GM06990 (cell line): ENCODE measurements at regions not wholly inside any gene's neighbourhood (a gene's known extent, or its start where the extent isn't known, plus 50 kb on each side); places are given as distances from the start of the nearest gene placed in this dataset.

Experiments used
- DNase-seq: peaks from one replicate; pipeline ENCODE4 v3.0.0-alpha.2; 2011; ENCODE audit not compliant: insufficient read length; ENCODE audit errors: extremely low read depth
- H3K27me3 ChIP-seq: replicated peaks from 2 replicates; pipeline ENCODE4 v1.6.0; 2011; ENCODE audit warnings: low read length; ENCODE audit not compliant: control insufficient read depth, insufficient read depth
- H3K36me3 ChIP-seq: 2 replicates; pipeline ENCODE4 v1.5.1; 2011; ENCODE audit warnings: low read length; ENCODE audit not compliant: control insufficient read depth, insufficient read depth
- H3K4me3 ChIP-seq: replicated peaks from 2 replicates; pipeline ENCODE4 v1.5.1; 2011; ENCODE audit warnings: low read depth, mild to moderate bottlenecking, control low read depth, low read length
- TF ChIP-seq, protein P1 (sequence below): IDR thresholded peaks from 2 replicates; pipeline ENCODE4 v1.5.1; 2011; ENCODE audit warnings: low read length, control low read depth, mild to moderate bottlenecking, inconsistent platforms; ENCODE audit not compliant: insufficient read depth, poor library complexity, severe bottlenecking

DNA sequence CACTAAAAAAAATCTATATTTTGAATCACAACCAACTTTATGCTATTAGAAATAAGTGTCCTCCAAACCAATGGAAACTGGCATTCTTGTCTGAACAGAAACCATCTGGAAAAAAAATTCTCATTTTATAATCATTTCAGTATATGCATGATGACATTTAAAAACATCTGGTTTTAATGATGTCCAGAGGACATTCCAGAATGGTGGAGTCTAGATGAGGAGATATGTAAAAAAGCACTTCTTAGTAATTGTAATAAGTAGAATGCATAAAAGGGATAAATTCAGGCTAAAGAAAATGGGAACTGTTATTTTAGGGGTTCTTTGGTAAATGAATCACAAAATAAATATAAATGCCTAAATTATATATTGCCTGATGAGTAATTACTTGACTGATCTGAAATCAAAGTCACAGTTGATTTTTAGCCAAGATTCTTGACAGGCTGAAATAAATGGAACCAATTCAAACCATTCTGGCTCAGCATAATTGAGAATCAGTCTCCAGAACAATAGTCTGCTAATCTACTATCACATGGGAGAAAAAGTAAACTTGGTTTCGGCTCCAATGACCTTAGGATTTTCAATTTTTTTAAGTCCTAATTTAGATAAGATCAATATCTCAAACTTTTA lies 636.6 kb downstream of the FAT4 start:
- no peak for DNase-seq

DNA sequence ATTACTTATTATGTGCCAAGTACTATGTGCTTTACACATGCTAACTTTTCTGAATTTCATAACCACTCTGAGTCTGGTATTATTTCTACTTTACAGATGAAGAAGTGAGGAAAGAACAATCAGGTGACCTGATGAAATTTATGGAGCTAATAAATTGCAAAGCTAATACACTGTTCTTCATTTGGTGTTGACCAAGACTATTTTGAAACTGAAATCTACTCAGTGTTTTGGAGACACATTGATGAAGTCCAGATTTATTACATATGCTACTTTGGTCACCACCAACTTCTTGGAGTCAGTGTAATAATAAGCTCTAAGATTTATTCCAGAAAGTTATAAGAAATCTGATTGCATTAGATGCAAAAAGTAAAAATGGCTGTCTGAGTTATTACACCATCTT lies 637.9 kb downstream of the FAT4 start:
- DNase-seq: no peak
- TF ChIP-seq, protein P1, sequence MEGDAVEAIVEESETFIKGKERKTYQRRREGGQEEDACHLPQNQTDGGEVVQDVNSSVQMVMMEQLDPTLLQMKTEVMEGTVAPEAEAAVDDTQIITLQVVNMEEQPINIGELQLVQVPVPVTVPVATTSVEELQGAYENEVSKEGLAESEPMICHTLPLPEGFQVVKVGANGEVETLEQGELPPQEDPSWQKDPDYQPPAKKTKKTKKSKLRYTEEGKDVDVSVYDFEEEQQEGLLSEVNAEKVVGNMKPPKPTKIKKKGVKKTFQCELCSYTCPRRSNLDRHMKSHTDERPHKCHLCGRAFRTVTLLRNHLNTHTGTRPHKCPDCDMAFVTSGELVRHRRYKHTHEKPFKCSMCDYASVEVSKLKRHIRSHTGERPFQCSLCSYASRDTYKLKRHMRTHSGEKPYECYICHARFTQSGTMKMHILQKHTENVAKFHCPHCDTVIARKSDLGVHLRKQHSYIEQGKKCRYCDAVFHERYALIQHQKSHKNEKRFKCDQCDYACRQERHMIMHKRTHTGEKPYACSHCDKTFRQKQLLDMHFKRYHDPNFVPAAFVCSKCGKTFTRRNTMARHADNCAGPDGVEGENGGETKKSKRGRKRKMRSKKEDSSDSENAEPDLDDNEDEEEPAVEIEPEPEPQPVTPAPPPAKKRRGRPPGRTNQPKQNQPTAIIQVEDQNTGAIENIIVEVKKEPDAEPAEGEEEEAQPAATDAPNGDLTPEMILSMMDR: no peak
- no peaks in the 10 kb centered on the region for H3K27me3 ChIP-seq
- no peak overlapping the region for H3K4me3 ChIP-seq
- no peaks in the 10 kb centered on the region for H3K36me3 ChIP-seq

More for the DNA sequence above, 636.6 kb downstream of the FAT4 start:
- H3K36me3 ChIP-seq: no peaks in the 10 kb centered on the region
- TF ChIP-seq, protein P1: no peak
- H3K4me3 ChIP-seq: no peak overlapping the region
- no peaks in the 10 kb centered on the region for H3K27me3 ChIP-seq

DNA sequence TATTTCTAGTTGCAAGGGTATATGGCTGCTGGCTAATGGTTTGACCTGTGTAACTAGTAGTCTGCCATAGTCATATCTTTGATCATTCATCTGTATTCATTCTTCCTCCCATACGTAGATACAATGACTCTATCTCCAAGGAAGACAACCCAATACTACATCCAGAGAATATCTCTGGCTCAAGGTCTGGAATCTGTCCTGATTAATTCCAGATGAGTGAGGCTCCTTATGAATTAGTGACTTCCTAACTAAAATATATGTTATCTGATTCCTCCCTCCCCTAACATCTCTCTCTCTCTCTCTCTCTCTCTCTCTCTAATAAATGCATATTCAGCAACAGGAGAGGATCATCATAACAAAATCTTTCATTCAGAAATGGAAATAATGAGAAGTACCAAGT lies 641.5 kb downstream of the FAT4 start:
- TF ChIP-seq, protein P1: no peak
- Histone ChIP-seq H3K36me3 (no peaks in the 10 kb centered on the region), H3K4me3 (no peak overlapping the region), H3K27me3 (no peaks in the 10 kb centered on the region)
- no peak for DNase-seq

DNA sequence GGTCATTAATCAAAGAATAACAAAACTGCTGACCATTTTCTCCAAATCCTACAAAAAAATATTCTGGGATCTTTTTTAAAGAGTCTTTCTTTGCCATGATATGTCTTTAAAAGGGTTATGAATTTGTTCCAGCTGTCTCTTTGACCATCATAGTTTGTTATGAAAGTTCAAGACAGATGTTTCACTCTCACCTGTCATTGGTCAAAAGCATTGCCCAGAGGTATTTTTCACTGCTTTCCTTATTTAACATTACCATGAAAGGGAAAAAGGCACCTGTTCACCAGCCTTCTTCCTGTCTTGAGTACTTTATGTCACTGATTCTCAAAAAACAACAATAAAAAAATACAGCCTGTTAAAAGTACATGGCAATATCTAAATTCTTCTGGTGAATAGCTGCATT lies 643.8 kb downstream of the FAT4 start:
- no peaks in the 10 kb centered on the region for H3K27me3 ChIP-seq
- no peak overlapping the region for H3K4me3 ChIP-seq
- TF ChIP-seq, protein P1: no peak
- H3K36me3 ChIP-seq: no peaks in the 10 kb centered on the region
- no peak for DNase-seq

DNA sequence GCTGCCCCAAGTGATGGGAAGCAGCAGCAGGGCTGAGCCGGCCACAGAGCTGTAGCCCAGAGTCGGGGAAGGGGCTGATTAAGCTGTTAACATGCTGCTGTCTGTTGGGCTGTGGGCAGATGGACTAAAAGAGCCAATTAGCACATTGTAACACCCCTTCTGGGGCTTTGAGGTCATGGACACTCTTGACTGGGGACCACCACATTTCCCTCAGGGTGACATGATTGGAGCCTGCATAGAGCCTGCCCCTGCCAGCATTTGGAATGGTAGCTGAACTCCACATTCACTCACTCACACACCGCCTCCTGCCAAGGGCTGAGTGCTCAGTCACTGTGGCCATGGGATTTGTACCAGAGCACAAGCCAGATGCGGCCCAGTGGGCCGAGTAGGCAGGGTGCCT lies 646.9 kb downstream of the FAT4 start:
- DNase-seq: no peak
- TF ChIP-seq, protein P1: no peak
- no peaks in the 10 kb centered on the region for H3K36me3 ChIP-seq
- no peaks in the 10 kb centered on the region for H3K27me3 ChIP-seq
- H3K4me3 ChIP-seq: no peak overlapping the region
